HCT116 (cell line): ENCODE measurements at regions not wholly inside any gene's neighbourhood (a gene's known extent, or its start where the extent isn't known, plus 50 kb on each side); places are given as distances from the start of the nearest gene placed in this dataset.

Experiments used
- ATAC-seq: fragments of 200-7000 bp; cut with Tn5 transposase; 2 replicates; pipeline ENCODE4 v1.9.1; 2020; ENCODE audit warnings: mild to moderate bottlenecking, moderate library complexity
- BruUV-seq: library from RNA; stranded (reverse); fragments of 400-500 nt; replicated peaks from 2 replicates; lab custom pipeline; 2021; lab: Mats Ljungman, UMichigan
- CTCF ChIA-PET: fragments of 300-600 bp; sonication (Branson Sonifier 250); formaldehyde crosslinking; loops from one replicate; lab custom pipeline; 2021; ENCODE audit warnings: antibody characterized with exemption; lab: Charles Lee
- POLR2A ChIA-PET: fragments of 300-600, 350-600 bp; sonication (Branson Sonifier 250); formaldehyde crosslinking; loops from one replicate; lab custom pipeline; 2021; ENCODE audit warnings: antibody characterized with exemption; lab: Charles Lee
- RAD21 ChIA-PET, 2 experiments: fragments of 300-600 bp; sonication (Branson Sonifier 250); formaldehyde crosslinking; loops; one replicate each; lab custom pipeline; 2023; ENCODE audit warnings: low total read pairs in 2 of 2; ENCODE audit not compliant: uncharacterized antibody in 2 of 2, unreplicated experiment in 2 of 2, low non-redundant PET in 1 of 2; lab: Charles Lee
- DNase-seq: peaks from one replicate; pipeline ENCODE4 v3.0.0-alpha.2; 2010; ENCODE audit warnings: low read depth, low spot score
- H2AFZ ChIP-seq: fragments of 200-600 bp; shearing (Covaris generic), sonication (generic); 2 replicates; pipeline ENCODE4 v1.6.1; 2017; ENCODE audit warnings: low read depth, mixed run types, mixed read lengths, antibody characterized with exemption, low read length; ENCODE audit not compliant: poor library complexity, severe bottlenecking
- H3K27ac ChIP-seq: 2 replicates; pipeline ENCODE4 v1.5.1; 2012; ENCODE audit warnings: low read depth, low read length
- H3K27me3 ChIP-seq: fragments of 200-600 bp; sonication (generic); 2 replicates; pipeline ENCODE4 v1.6.1; 2016; ENCODE audit warnings: mixed run types, low read length, mixed read lengths; ENCODE audit not compliant: insufficient read depth
- H3K36me3 ChIP-seq, 2 experiments: fragments of 200-500 bp in 1 of 2; fragments of 200-600 bp in 1 of 2; sonication (Bioruptor generic) in 1 of 2; sonication (generic) in 1 of 2; 2 replicates each; pipeline versions ENCODE4 v1.5.1 to v1.6.1; 2014 to 2016; ENCODE audit warnings: low read length in 2 of 2, inconsistent platforms in 1 of 2, mixed read lengths in 1 of 2, mixed run types in 1 of 2; ENCODE audit not compliant: insufficient read depth in 2 of 2, control insufficient read depth in 1 of 2
- H3K4me1 ChIP-seq, 2 experiments: fragments of 200-600 bp in 1 of 2; sonication (generic) in 1 of 2; 2 replicates each; pipeline versions ENCODE4 v1.5.1 to v1.6.1; 2012 to 2017; ENCODE audit warnings: low read length in 2 of 2, inconsistent platforms in 1 of 2, mild to moderate bottlenecking in 1 of 2, mixed read lengths in 1 of 2, mixed run types in 1 of 2, moderate library complexity in 1 of 2; ENCODE audit not compliant: insufficient read depth in 2 of 2, control insufficient read depth in 1 of 2
- H3K4me2 ChIP-seq: fragments of 200-600 bp; sonication (generic); 2 replicates; pipeline ENCODE4 v1.6.1; 2017; ENCODE audit warnings: mixed run types, low read length, mixed read lengths
- H3K4me3 ChIP-seq, 2 experiments: fragments of 200-600 bp in 1 of 2; sonication (generic) in 1 of 2; replicated peaks in 1 of 2; 2 replicates each; pipeline ENCODE4 v1.5.1; 2011 to 2016; ENCODE audit warnings: low read length in 2 of 2, control low read depth in 1 of 2, low read depth in 1 of 2, mild to moderate bottlenecking in 1 of 2, mixed read lengths in 1 of 2, mixed run types in 1 of 2
- H3K79me2 ChIP-seq: fragments of 200-600 bp; sonication (generic); 2 replicates; pipeline ENCODE4 v1.6.1; 2017; ENCODE audit warnings: mild to moderate bottlenecking, mixed run types, low read length, moderate library complexity, mixed read lengths; ENCODE audit not compliant: insufficient read depth
- H3K9ac ChIP-seq: fragments of 200-600 bp; sonication (generic); 2 replicates; pipeline ENCODE4 v1.6.1; 2016; ENCODE audit warnings: low read length, mixed read lengths
- H3K9me2 ChIP-seq: fragments of 200-600 bp; sonication (generic), shearing (Covaris generic); 2 replicates; pipeline ENCODE4 v1.6.1; 2017; ENCODE audit warnings: mixed run types, mild to moderate bottlenecking, moderate library complexity; ENCODE audit not compliant: insufficient read depth
- H3K9me3 ChIP-seq, 2 experiments: fragments of 200-500 bp in 1 of 2; fragments of 200-600 bp in 1 of 2; sonication (Bioruptor generic) in 1 of 2; sonication (generic) in 1 of 2; 2 replicates each; pipeline ENCODE4 v1.6.1; 2014 to 2017; ENCODE audit warnings: low read length in 2 of 2, mixed read lengths in 2 of 2, inconsistent platforms in 1 of 2, low read depth in 1 of 2, mild to moderate bottlenecking in 1 of 2, mixed run types in 1 of 2, moderate library complexity in 1 of 2; ENCODE audit not compliant: control insufficient read depth in 1 of 2, insufficient read depth in 1 of 2
- H4K20me1 ChIP-seq: fragments of 200-600 bp; sonication (generic), shearing (Covaris generic); 2 replicates; pipeline ENCODE4 v1.6.1; 2017; ENCODE audit warnings: mixed run types, mild to moderate bottlenecking, moderate library complexity; ENCODE audit not compliant: insufficient read depth
- ATF3 ChIP-seq: IDR thresholded peaks from 2 replicates; pipeline ENCODE4 v1.6.1; 2012
- CTCF ChIP-seq, 3 experiments: fragments of 200-600 bp in 1 of 3; sonication (generic) in 1 of 3; IDR thresholded peaks in 2 of 3; conservative IDR thresholded peaks in 1 of 3; 2 replicates each; pipeline ENCODE4 v1.5.1; 2012 to 2017; ENCODE audit warnings: low read depth in 2 of 3, low read length in 2 of 3, antibody characterized with exemption in 1 of 3, borderline replicate concordance in 1 of 3, control low read depth in 1 of 3, mild to moderate bottlenecking in 1 of 3, mixed read lengths in 1 of 3, mixed run types in 1 of 3, moderate library complexity in 1 of 3; ENCODE audit not compliant: insufficient read depth in 1 of 3
- ELF1 ChIP-seq: IDR thresholded peaks from 2 replicates; pipeline ENCODE4 v1.6.1; 2012; ENCODE audit warnings: low read depth, borderline replicate concordance
- EZH2 ChIP-seq: fragments of 200-600 bp; sonication (generic); IDR thresholded peaks from 2 replicates; pipeline ENCODE4 v1.6.1; 2017; ENCODE audit warnings: antibody characterized with exemption, mixed run types
- FOSL1 ChIP-seq: IDR thresholded peaks from 2 replicates; pipeline ENCODE4 v1.6.1; 2012; ENCODE audit warnings: low read depth
- SIN3A ChIP-seq: IDR thresholded peaks from 2 replicates; pipeline ENCODE4 v1.6.1; 2012; ENCODE audit warnings: low read depth
- SRF ChIP-seq: IDR thresholded peaks from 2 replicates; pipeline ENCODE4 v1.6.1; 2012; ENCODE audit warnings: low read depth
- YY1 ChIP-seq: IDR thresholded peaks from 2 replicates; pipeline ENCODE4 v1.6.1; 2011; ENCODE audit warnings: low read length, low read depth, moderate library complexity, mild to moderate bottlenecking; ENCODE audit not compliant: insufficient replicate concordance; ENCODE audit errors: extremely low read depth
- intact Hi-C: fragments of 100-400 bp; cut with micrococcal nuclease; formaldehyde crosslinking; loops from 2 replicates; pipeline ENCODE4 v1.10.0; 2022

GRCh38 chr6:1470040-1470439 is 80.7 kb downstream of the FOXF2 start:
- no TSS peak for BruUV-seq

More at GRCh38 chr6:1470040-1470439, 80.7 kb downstream of the FOXF2 start:
- H3K9ac ChIP-seq = no peak overlapping the region
- ChIA-PET CTCF (no interaction called here), RAD21 (no interaction called here), POLR2A (no interaction called here)
- no peak overlapping the region for H3K27ac ChIP-seq
- no peak overlapping the region for H3K4me2 ChIP-seq
- no peaks in the 10 kb centered on the region for H3K36me3 ChIP-seq
- H3K4me1 ChIP-seq = no peaks in the 10 kb centered on the region
- DNase-seq = no peak
- intact Hi-C loops = no loop called here
- H3K9me3 ChIP-seq = no peaks in the 10 kb centered on the region
- H3K9me2 ChIP-seq = no peaks in the 10 kb centered on the region
- H4K20me1 ChIP-seq = no peaks in the 10 kb centered on the region
- H3K79me2 ChIP-seq = no peaks in the 10 kb centered on the region
- TF ChIP-seq FOSL1 (no peak), CTCF (IDR thresholded peaks at IDR 0.05 in 2 of 3, conservative IDR thresholded peaks at IDR 0.05 in 1 of 3; ENCODE audit: borderline replicate concordance in 1 of 3, insufficient read depth in 1 of 3, low read depth in 2 of 3, low read length in 2 of 3) (no peak), SIN3A (no peak), SRF (no peak), ELF1 (no peak), YY1 (no peak), ATF3 (no peak), EZH2 (no peak)
- ATAC-seq = no peak
- no peaks in the 10 kb centered on the region for H3K27me3 ChIP-seq
- no peak overlapping the region for H2AFZ ChIP-seq
- H3K4me3 ChIP-seq = no peak overlapping the region
